ENCODE measurements at regions not wholly inside any gene's neighbourhood (a gene's known extent, or its start where the extent isn't known, plus 50 kb on each side); places are given as distances from the start of the nearest gene placed in this dataset.
"Not testable (repeated sequence)": the region's sequence is repeated elsewhere in the genome, so short reads cannot be mapped to it uniquely, and the experiment has no call there.

- DNase-seq, result not testable (repeated sequence)
These were observed 299.2 kb downstream of the TRIML1 start for GRCh38 chr4:188438391-188438824.

DNA sequence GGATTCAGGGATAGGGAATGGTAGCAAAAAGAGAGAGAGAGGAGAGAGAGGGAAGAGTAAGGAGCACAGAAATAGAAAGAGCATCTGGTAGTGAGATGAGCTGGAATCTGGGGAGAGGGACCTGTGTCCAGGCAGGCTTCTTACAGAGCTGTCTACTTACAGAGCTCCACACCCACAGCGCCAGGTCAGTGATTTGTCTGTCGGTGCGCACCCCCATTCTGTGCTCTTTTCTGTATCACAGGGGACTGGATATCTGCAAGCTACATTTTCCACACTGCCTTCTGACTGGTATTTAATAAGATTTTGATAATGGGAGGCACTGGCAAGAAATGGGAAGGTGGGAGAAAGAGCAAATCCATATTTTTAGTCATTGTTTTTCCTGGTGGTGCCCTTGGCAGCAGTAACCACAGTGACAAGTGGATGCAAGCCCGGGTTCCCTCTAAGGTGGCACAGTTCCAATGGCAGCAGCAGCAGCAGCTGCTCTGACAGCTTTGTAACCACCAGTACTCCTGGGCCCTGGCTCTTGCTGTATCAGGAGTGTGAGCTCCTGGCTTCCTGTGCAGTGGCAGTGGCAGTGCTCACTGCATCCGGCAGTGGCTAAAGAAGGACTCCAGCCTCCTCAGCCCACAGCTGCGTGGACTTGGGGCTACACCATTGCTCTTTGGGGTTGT lies 300.5 kb downstream of the TRIML1 start:
- no peak for DNase-seq

GRCh38 chr4:188444500-188444899 lies 305.3 kb downstream of the TRIML1 start:
- no peak for DNase-seq

DNA sequence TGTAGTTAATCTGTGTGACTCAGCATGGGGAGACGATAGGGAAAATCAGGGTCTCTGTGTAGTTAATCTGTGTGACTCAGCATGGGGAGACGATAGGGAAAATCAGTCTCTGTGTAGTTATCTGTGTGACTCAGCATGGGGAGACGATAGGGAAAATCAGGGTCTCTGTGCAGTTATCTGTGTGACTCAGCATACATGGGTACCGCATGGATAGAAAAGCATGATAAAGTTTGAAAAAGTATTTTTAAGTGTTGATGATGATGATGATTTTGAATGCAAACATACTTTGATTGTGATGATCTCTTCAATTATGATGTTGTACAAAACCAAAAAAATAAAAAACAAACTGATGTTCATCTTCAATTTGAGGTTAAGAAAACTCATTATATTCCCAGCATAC lies 309.8 kb downstream of the TRIML1 start:
- DNase-seq, result not testable (repeated sequence)

DNA sequence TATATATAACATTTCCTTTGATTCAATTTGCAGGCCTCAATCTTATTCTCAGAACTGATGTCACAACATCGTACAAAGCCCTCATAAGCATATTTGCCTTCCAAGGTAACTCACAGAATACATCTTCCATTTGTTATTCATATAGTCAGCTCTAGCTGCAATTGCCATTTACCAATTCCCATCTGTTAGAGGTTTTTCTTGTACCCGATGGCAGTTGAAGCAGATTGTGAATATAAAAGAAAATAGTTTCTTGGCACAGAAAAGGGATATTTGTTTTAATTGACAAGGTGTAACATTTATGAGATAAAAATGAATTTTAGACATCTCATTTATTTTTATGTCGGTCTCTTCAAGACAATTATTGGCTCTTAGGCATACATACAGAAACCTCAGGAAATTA lies 311.3 kb downstream of the TRIML1 start:
- no peak for DNase-seq

- DNase-seq, result no peak
These were observed 312.9 kb downstream of the TRIML1 start for GRCh38 chr4:188452097-188452496.

DNA sequence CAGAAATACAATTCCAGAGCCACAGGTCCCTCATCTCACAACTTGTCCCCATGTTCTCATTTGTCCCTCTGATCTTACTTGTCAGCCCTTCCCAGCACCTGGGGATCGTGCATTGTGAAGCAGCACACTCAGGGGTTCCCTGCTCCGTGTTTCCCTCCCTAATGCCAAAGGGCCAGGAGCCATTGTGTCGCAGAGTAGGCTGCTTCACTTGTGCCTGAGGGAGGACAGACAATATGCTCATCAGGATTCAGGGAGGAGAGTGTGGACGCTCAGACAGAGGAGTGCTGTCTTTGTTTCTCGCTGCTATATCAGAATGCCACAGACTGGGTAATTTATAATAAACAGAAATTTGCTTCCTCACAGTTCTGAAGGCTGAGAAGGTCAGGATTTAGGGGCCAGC lies 315.3 kb downstream of the TRIML1 start:
- DNase-seq, result no peak

DNA sequence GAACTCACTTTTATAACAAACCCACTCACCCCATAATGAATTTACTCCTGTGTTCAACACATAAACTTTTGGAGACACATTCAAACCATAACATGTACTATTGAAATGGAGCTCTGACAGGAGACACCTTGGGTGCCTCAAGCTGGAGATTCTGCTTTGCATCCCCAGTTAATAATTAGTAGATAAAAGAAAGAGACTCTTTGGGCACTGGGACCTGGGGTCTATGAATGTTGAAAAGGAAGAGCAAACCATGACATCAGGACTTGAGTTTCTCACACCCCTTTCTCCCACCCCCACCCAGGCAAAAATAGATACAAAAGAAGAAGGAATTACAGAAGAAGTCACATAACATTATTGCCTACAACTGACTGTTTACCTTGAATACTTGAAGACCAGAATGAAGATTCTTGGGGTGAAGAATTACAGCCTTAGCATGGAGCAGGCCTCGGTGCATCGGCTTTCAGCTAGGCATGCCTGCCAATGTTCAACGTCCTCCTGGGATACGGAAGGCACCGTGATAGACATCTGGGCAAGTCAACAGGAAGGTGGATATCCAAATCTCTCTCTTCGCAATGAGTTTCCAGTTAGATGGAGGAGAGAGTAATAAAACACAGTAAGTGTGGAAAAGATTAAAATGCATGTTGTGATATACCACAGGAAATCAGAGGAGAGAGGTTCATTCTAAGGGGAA lies 316.0 kb downstream of the TRIML1 start:
- DNase-seq, result no peak

DNA sequence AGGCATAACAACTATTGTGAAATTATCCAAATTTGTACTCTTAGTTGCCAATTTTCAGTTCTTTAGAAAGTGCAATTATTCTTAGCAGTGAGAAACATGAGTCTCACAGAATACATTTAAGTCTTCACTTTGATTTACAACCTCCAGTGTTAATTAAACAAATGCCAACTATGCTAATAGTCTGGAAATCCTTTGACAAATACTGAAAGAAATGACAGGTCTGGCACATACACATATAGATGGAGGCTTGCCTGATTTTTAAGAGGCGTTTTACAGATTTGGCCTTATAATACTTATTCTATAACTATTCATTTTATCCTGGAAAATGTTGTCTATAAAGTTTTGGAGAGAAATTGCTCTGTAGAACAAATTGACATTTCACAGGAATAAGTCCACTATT lies 320.1 kb downstream of the TRIML1 start:
- DNase-seq, result no peak

DNA sequence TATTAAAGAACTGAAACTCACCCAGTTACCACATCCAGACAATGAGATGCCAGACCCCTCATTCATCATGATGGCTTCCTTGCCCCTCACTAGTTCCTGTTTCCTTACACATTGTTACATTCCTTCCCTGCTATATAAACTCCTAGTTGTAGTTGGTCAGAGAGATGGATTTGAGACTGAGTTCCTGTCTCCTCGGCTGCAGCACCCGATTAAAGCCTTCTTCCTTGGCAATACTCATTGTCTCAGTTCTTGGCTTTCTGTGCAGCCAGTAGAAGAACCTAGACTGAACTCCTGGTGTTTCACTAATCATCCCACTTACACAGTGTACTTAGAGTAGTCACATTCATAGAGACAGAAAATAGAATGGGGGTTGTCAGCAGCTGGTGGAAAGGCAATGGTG lies 324.7 kb downstream of the TRIML1 start:
- DNase-seq, result no peak

DNA sequence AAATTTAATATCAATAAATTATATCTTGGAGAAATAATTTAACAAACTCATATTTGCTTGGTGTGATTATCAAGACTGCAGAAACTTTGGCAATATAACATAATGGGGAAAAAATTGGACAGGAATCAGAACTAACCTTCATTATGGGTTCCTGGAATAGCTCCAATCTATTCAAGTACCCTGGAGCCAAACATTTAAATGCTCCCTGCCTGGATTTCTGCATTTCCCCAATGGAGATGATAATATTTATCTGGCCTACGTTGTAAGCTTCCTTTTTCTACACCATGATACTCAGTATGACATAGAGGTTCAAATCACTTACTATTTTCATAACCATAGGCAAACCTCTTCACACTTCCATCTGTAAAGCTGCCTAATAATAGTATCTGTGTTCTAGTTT lies 326.8 kb downstream of the TRIML1 start:
- no peak for DNase-seq

DNA sequence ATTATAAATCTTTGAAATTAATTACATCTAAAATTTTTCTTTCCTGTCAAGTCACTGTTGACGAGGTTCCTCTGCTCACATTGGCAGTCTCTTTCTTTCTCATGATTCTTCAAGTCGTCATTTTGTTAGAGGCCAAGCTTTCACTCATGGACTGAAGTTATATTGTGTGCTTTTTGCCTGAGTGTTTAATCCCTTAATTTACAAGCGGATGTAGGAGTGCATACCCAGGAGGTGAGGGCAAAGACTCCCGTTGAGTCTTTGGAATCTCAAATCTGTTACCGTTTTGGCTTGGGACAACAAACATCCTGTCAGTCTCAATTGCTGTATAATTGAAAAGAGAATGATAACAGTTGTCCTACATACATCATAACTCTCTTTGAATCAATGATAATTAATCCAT lies 345.0 kb downstream of the TRIML1 start:
- DNase-seq, result no peak

GRCh38 chr4:188485906-188486305 lies 346.7 kb downstream of the TRIML1 start:
- no peak for DNase-seq

GRCh38 chr4:188492886-188493285 lies 353.6 kb downstream of the TRIML1 start:
- DNase-seq, result no peak

DNA sequence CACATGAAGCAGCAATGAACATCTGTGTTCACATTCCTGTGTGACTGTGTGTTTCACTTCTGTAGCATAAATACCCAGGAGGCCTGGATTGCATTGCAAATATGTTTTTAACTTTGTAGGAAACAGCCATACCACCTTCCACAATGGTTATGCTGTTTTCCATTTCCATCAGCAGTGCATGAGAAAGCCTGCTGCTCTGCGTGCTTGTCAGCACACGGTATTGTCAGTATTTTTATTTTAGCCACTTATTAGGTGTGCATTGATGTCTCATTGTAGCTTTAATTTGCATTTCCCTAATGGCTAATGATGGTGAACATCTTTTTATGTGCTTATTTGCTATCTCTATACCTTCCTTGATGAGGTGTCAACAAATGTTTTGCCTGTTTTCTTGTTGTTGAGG lies 355.9 kb downstream of the TRIML1 start:
- DNase-seq, result no peak

DNA sequence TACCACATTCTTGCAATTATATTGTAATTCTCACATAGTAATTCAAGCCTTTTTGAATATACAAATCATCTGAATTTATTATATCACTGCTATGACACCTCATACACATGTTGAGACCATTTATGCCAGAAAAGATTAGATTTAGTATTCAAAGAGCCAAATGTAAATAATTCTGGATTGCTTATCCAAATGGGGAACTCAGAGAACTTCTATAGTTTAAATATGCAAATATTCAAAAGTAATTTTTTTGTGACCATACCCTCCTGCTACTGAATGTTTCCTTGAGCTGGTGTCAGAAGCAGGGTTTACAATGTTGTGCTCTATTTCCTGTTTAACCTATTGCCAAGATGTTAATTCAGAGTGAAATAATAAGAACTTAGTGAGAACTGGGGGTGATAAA lies 372.2 kb downstream of the TRIML1 start:
- no peak for DNase-seq

DNA sequence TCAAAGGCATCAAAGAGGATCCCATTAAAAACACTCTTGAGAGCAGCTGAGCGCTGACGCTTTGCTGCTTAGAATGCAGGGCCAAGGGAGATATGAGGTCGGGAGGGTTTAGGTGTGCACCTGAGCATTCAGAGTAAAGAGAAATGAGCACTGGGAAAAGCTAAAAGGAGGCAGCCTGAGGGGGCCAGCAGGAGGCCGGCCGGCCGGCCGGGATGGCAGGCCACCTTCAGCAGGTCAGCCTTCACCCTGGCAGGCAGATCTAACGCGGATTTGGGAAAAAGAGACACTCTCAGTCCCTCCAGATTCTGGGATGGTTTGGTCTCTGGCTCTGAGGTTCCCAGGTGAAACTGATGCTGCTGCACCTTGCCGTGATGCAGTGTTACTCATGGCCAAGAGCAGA lies 393.5 kb downstream of the TRIML1 start:
- no peak for DNase-seq

DNA sequence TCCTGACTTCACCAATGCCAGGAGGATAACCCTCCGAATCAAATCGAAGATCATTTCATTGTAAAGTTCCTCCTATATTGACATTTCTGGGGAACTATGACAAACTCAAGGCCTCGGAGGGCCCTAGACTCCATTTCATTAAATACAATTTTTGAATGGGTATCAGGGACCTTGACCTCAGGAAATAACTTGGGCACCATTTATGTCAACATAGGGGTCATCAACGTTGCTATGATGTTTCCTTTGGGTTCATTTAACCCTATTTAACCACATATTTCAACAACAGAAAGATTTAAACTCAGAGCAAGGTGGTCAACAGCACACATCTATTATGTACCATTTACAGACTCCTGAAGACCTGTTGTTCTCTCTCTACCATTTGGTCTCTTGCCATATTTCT lies 395.1 kb downstream of the TRIML1 start:
- DNase-seq, result no peak

DNA sequence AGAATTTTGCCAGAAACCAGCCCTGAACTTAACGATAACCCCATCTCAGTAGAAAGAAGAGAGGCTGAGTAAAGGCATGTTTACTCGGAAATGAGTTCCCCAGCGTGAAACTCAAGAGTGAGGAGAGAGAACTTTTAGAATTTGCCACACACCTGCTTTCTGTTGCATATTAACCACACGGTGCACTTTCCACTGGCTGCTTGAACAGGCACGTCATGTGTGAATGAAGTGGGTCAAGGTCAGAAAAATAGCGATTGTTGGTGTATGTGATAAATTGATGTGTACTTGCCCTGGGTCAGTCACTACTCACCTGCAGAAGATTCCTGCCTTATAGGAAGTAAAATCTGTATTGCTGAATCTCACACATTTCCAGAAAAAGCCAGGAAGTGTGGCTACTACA lies 395.7 kb downstream of the TRIML1 start:
- no peak for DNase-seq

- no peak for DNase-seq
These were observed 397.6 kb downstream of the TRIML1 start for GRCh38 chr4:188536826-188537225.

DNA sequence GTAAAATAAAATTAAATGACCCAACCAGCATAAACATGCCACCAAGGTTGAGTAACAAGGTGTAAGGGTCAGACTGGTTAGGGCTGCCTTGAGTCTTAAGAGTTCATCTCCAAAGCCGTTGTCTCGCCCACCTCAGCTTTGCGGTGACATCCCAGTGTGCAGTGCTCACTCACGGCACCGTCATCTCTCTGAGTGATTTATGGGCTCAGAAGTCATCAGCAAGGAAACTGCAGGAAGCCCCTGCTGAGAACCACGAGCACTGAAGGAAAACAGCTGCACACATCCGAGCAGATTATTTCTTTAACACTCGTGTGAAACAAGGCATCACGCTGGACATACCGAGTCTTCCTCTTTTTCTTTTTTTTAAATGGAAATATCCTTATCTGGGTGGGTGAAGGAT lies 411.1 kb downstream of the TRIML1 start:
- no peak for DNase-seq

DNA sequence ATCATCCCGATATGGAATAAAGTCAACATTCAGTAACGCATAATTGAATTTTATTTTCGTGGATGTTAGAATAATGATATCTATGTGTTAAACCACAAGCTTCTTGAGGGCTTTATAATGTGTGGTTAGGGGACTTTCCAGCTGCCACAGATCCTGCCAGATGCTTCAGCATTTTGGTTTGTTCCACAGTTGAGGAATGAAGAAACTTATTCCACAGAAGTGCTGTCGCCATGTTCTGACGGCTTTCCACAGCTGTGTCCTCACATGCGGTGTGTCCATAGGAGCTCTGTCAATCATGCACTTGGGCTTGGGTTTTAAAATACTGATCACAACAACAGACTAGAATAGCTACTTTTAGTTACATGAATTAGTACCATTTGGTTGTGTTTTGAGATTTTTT lies 411.9 kb downstream of the TRIML1 start:
- DNase-seq, result no peak

DNA sequence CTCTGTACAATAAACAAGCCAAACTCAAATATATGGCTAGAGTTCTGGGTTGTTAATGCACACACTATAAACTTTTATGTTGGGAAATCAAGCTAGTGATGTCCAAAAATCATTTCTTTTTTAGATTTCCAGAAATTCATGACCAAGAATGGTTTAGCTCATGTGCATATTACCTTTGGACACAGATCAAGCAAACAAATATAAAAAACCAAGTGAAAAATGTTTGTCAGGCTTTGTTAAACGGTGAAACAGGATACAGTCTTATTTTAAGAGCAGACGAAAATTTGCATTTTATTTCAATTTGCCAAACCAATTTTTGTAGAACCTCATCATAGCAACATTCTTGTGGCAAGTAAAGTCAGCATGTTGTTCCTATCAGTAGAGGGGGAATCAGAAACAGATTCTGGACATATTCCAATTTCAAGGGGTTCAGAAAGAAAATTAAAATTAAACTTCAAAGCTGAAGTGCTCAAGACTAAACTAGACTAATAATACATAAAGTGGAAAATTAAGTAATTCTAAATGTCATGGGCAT lies 413.6 kb downstream of the TRIML1 start:
- DNase-seq, result no peak

GRCh38 chr4:188554413-188554812 lies 415.2 kb downstream of the TRIML1 start:
- no peak for DNase-seq

- DNase-seq, result no peak
These were observed 433.9 kb downstream of the TRIML1 start for GRCh38 chr4:188573104-188573503.
